NK-92 treated with Interleukin-12 subunit alpha and Interleukin-12 subunit beta, amount 100 ng/mL, for 24 hours (cell line): ENCODE measurements at regions not wholly inside any gene's neighbourhood (a gene's known extent, or its start where the extent isn't known, plus 50 kb on each side); places are given as distances from the start of the nearest gene placed in this dataset.

Experiments
- DNase-seq: peaks from one replicate; lab custom pipeline; 2025; lab: John Stamatoyannopoulos, UW

GRCh38 chr1:4140241-4140640 is 240.2 kb upstream of the C1orf174 start:
- DNase-seq: no peak

DNA sequence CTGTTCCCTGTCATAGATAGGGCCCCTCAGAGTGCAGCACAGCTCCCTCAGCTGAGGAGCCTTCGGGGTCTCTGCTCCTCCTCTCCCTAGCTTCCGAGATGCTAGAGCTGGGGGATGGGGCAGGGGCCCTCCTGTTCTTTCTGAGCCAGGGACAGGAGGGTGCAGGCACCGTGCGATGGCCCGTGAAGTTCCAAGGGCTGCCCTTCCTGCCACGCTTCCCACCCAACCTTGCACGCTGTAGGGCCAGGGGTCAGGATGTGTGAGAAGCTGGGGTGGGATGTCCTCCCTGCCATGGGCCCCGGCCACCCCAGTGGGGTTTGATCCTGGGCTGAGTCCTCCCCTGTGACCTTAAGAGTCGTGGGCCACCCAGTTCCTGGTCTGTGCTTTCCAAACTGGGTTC is 240.7 kb upstream of the C1orf174 start:
- DNase-seq: no peak

DNA sequence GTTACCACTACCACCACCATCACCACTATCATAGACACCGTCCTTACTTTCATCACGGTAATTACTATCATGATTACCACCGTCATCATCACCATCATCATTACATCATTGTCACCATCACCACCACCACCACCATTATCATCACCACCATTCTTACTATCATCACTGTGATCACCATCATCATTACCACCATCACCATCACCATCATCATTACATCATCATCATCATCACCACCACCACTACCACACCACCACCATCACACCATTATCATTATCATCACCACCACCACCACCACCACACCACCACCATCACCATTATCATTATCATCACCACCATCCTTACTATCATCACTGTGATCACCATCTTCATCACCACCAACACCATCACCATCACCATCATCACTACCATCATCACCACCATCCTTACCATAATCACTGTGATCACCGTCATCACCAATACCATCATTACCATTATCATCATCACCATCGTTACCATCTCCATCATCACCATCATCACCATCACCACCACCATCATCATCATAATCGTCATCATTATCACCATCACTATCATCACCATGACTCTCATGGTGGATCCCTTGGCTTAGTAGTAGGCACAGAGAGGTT is 244.4 kb upstream of the C1orf174 start:
- no peak for DNase-seq

- DNase-seq: no peak
Observed at GRCh38 chr1:4146101-4146500, 246.0 kb upstream of the C1orf174 start.

- no peak for DNase-seq
Observed at GRCh38 chr1:4146614-4147013, 246.5 kb upstream of the C1orf174 start.

GRCh38 chr1:4147509-4147908 is 247.4 kb upstream of the C1orf174 start:
- no peak for DNase-seq

DNA sequence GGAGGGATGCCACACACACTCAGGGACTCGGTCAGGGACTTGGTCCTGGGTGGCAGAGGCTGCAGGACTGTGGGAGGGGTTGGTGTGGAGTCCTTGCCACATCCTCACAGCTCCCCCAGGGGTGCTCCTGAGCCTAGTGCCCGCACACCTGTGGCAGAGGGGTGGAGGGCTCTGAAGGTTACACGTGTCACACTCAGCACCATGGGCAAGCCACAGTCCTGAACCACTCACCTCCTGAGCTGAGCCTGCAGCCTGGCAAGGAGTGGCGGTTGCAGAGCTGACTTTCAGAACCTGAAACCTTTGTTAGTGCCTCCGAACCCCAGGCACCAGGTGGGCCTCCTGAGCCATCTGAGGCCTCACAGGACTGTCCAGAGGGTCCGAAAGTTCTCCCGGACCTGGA is 249.2 kb upstream of the C1orf174 start:
- DNase-seq: no peak

GRCh38 chr1:4149831-4150230 is 249.8 kb upstream of the C1orf174 start:
- no peak for DNase-seq

- no peak for DNase-seq
Observed at GRCh38 chr1:4150262-4150661, 250.2 kb upstream of the C1orf174 start.

DNA sequence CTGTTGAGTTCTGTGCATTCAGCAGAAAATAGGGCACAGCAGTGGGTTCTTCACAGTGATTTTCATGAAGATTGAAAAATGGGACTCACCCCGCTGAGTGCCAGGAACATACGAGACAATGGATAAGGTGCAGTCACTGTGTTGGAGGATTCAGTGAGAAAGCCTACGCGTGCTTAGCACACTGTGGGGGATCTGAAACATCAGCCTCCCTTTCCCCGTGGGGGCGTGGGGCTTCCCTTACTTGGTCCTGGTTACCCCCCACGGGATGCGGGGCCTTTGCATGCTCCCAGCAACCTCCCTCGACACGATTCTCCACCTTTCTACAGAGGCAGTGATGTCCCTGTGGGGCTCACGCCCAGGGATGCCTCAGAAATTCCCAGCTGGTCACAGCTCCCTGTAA is 252.2 kb upstream of the C1orf174 start:
- no peak for DNase-seq

- DNase-seq: no peak
Observed at GRCh38 chr1:4153571-4153970, 253.5 kb upstream of the C1orf174 start.

DNA sequence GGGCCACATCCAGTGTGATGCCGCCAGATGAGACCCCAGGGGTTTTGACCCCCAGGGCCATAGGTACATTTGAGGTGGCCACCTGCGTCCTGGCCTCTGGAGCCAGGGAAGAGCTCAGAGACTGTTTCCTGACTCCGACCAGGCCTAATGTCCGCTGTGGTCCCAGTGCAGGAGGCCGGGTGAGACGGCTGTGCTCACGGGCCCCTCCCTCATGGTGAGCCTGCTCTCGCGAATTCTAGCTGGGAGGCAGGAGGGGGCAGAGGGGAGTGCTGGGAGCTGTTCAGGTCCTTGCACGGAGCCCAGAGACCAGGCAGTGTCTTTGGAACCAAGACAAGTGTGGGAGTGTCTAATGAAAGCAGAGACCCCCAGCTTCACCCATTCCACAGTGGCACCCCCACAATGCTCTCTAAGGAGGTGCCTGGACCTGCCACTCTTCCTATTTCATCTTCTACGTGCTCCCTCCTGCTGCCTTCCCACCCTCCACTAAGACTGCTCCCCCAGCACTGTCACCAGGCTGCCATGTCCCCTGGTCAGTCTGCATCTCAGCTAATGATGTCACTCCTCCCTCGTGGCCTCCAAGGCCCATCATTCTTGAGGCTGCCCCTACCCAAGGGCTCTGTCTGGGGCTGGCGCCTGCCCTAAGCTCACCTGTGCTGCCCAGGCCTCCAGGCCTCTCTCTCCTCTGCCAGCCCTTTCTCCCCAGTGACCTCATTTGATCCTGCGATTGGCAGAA is 256.3 kb upstream of the C1orf174 start:
- no peak for DNase-seq

DNA sequence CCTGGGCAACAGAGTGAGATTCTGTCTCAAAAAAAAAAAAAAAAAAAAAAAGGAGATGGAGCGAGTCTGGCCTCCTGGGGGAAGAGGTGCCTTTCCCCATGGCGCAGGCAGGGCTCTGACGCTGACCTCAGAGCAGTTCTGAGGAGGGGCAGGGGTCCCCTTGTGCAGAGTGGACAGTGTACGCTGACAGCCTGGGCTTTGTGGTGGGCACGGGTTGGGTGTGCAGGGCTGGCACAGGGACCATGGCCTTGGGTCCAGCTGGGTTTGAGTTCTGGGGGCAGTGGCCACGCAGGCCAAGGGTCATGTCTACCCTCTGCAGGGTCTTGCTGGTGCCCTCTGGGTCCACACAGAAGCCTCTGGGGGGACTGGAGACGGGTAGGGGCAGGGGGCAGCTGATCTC is 260.1 kb upstream of the C1orf174 start:
- DNase-seq: no peak

- no peak for DNase-seq
Observed at GRCh38 chr1:4161366-4162006, 261.4 kb upstream of the C1orf174 start.

GRCh38 chr1:4164965-4165364 is 264.9 kb upstream of the C1orf174 start:
- DNase-seq: no peak

- DNase-seq: no peak
Observed at GRCh38 chr1:4165686-4166300, 265.7 kb upstream of the C1orf174 start.

- no peak for DNase-seq
Observed at GRCh38 chr1:4166713-4167112, 266.6 kb upstream of the C1orf174 start.

- no peak for DNase-seq
Observed at GRCh38 chr1:4169991-4170390, 269.9 kb upstream of the C1orf174 start.

GRCh38 chr1:4170548-4171340 is 270.7 kb upstream of the C1orf174 start:
- DNase-seq: no peak

DNA sequence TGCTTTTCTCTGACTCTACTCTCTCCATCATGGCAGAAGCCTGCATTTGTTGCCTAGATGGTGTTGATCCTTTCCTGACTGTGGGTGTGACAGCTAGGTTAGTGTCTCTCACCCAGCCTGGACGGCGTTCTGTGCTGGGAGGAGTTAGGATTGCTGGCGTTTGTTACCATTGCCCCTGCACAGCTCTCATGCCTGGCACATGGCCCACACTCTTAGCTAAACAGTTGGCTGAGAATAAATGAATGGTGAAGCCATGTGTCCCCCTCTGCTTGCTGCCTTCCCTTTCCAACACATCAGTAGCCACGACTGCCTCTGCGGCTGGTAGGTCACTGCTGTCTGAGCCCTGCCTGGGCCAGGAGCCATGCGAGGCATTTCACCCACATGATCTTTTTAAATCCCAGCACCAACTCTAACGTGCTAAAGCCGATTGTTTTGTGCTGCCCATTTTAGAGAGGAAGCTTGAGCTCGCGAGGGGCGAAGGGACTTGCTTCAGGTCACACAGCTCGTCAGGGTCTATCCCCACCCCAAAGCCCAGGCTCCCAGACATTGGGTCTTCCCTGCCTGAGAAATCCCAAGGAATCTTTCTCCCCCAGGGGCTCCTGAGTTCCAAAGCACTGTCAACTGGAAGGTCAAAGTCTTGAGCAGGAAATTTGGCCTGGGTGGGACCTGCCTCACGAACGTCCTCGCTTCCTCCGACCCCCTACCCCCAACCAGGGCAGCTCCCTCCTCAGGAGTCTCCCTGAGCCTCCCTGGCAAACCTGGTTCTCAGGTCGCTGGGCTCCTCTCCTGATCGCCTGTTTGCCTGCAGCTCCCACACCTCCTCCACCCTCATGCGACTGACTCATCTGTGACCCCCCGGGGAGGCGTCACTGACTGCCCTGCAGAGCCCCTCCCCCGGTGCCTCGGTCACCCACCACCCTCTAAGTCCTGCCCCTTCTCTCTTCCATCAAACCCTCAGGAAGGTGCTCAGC is 271.7 kb upstream of the C1orf174 start:
- DNase-seq: no peak
